ENCODE measurements at regions not wholly inside any gene's neighbourhood (a gene's known extent, or its start where the extent isn't known, plus 50 kb on each side); places are given as distances from the start of the nearest gene placed in this dataset.

DNA sequence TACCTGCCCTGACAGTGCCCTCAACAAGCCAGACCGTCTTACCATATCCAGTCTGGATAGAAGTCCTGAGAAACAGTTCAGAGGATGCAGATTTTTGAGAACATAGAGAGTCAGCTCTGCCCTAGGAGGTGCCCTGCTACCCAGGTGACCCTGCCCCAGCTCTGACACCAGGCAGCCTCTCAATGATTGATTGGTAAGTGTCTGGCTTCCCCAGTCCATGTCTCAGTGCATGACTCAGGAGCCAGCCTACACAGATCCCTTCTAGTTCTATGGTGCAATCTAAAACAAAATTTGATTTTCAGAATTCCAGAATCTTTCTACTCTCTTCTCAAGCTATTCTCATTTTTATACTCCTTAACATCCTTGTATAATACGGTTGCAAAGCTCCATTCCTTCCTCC lies 292.1 kb downstream of the VPS13C start:
- Histone ChIP-seq H3K79me2 (ENCODE audit: control insufficient read depth, insufficient read depth, low read length) (no peaks in the 10 kb centered on the region), H3K36me3 (ENCODE audit: control insufficient read depth in 2 of 2, extremely low read depth in 1 of 2, insufficient read depth in 2 of 2, low read length in 2 of 2) (no peaks in the 10 kb centered on the region), H4K20me1 (ENCODE audit: control insufficient read depth, extremely low read depth, insufficient read depth, low read length) (no peaks in the 10 kb centered on the region), H3K9me1 (ENCODE audit: control insufficient read depth, extremely low read depth, insufficient read depth, low read length) (no peaks in the 10 kb centered on the region), H3K9ac (ENCODE audit: control insufficient read depth, extremely low read depth, insufficient read depth, low read length) (no peak overlapping the region), H3K4me3 (ENCODE audit: control insufficient read depth in 2 of 3, extremely low read depth in 1 of 3, insufficient read depth in 2 of 3, low read depth in 1 of 3, low read length in 3 of 3) (no peak overlapping the region), H3K4me2 (ENCODE audit: control insufficient read depth, extremely low read depth, insufficient read depth, low read depth, low read length) (no peak overlapping the region), H2AFZ (ENCODE audit: control insufficient read depth, low read length) (no peak overlapping the region), H3K9me3 (ENCODE audit: control insufficient read depth, low read depth, low read length) (no peaks in the 10 kb centered on the region), H3K4me1 (ENCODE audit: control insufficient read depth, extremely low read depth, insufficient read depth, low read length) (no peaks in the 10 kb centered on the region), H3K27me3 (ENCODE audit: control insufficient read depth, extremely low read depth, insufficient read depth, low read length) (no peaks in the 10 kb centered on the region), H3K27ac (ENCODE audit: control insufficient read depth, insufficient read depth, low read length) (no peak overlapping the region)
- TF ChIP-seq EZH2 (IDR thresholded peaks at IDR 0.05; ENCODE audit: low read length), result no peak
- no peak for TF ChIP-seq CTCF (optimal IDR thresholded peaks at IDR 0.05 in 1 of 3, IDR thresholded peaks at IDR 0.05 in 1 of 3, conservative IDR thresholded peaks at IDR 0.05 in 1 of 3; ENCODE audit: extremely low read depth in 1 of 3, insufficient read depth in 2 of 3, low read length in 3 of 3)
- dilution Hi-C loops (cut with MboI; ENCODE audit: extremely low pct_ligation_motif_present, low sequenced_read_pairs), result no loop called here
- no peak for DNase-seq (ENCODE audit: low read depth, low spot score)
- FAIRE-seq, result no peak

DNA sequence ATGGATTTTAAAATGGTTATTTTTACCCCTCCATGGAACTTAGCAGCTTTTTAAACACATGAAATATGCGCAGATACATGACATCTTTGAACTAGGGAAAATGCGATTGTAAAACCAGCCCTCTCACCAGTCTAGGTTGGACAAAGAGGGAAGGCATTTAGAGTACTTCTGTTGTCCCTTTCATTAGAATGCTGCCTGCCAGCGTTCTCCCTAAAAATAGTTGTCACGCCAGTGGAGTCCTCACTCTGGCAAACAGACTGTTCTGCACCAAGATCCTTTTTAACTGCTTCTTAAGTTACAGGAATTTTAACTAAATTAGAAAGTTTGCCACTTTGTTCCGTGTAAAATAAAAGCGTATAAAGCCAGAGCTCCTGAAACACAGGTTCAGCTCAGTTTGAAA lies 295.3 kb downstream of the VPS13C start:
- Histone ChIP-seq H3K79me2 (ENCODE audit: control insufficient read depth, insufficient read depth, low read length) (no peaks in the 10 kb centered on the region), H3K9ac (ENCODE audit: control insufficient read depth, extremely low read depth, insufficient read depth, low read length) (no peak overlapping the region), H3K9me1 (ENCODE audit: control insufficient read depth, extremely low read depth, insufficient read depth, low read length) (no peaks in the 10 kb centered on the region), H3K9me3 (ENCODE audit: control insufficient read depth, low read depth, low read length) (no peaks in the 10 kb centered on the region), H3K27me3 (ENCODE audit: control insufficient read depth, extremely low read depth, insufficient read depth, low read length) (no peaks in the 10 kb centered on the region), H2AFZ (ENCODE audit: control insufficient read depth, low read length) (no peak overlapping the region), H4K20me1 (ENCODE audit: control insufficient read depth, extremely low read depth, insufficient read depth, low read length) (no peaks in the 10 kb centered on the region), H3K4me1 (ENCODE audit: control insufficient read depth, extremely low read depth, insufficient read depth, low read length) (no peaks in the 10 kb centered on the region), H3K36me3 (ENCODE audit: control insufficient read depth in 2 of 2, extremely low read depth in 1 of 2, insufficient read depth in 2 of 2, low read length in 2 of 2) (no peaks in the 10 kb centered on the region), H3K4me3 (ENCODE audit: control insufficient read depth in 2 of 3, extremely low read depth in 1 of 3, insufficient read depth in 2 of 3, low read depth in 1 of 3, low read length in 3 of 3) (no peak overlapping the region), H3K4me2 (ENCODE audit: control insufficient read depth, extremely low read depth, insufficient read depth, low read depth, low read length) (no peak overlapping the region), H3K27ac (ENCODE audit: control insufficient read depth, insufficient read depth, low read length) (no peak overlapping the region)
- dilution Hi-C loops (cut with MboI; ENCODE audit: extremely low pct_ligation_motif_present, low sequenced_read_pairs), result no loop called here
- FAIRE-seq, result no peak
- TF ChIP-seq CTCF (optimal IDR thresholded peaks at IDR 0.05 in 1 of 3, IDR thresholded peaks at IDR 0.05 in 1 of 3, conservative IDR thresholded peaks at IDR 0.05 in 1 of 3; ENCODE audit: extremely low read depth in 1 of 3, insufficient read depth in 2 of 3, low read length in 3 of 3) (no peak), EZH2 (IDR thresholded peaks at IDR 0.05; ENCODE audit: low read length) (no peak)
- no peak for DNase-seq (ENCODE audit: low read depth, low spot score)

All from keratinocyte (primary cell).